ENCODE measurements at regions not wholly inside any gene's neighbourhood (a gene's known extent, or its start where the extent isn't known, plus 50 kb on each side); places are given as distances from the start of the nearest gene placed in this dataset.

DNA sequence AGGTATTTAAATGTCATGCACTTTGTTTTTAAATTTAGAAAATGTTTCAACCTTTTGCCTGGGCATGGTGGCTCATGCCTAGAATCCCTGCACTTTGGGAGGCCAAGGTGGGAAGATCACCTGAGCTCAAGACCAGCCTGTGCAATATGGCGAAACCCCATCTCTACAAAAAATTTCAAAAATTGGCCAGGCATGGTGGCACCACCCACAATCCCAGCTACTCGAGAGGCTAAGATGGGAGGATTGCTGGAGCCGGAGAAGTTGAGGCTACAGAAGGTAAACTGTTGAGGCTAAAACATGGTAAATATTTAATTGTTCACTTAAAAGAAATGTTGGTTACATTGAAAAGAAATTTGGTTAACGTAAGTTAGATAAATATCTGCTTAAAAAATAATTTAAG, 108.4 kb upstream of the IGLL5 start:
- TF ChIP-seq, protein P1, sequence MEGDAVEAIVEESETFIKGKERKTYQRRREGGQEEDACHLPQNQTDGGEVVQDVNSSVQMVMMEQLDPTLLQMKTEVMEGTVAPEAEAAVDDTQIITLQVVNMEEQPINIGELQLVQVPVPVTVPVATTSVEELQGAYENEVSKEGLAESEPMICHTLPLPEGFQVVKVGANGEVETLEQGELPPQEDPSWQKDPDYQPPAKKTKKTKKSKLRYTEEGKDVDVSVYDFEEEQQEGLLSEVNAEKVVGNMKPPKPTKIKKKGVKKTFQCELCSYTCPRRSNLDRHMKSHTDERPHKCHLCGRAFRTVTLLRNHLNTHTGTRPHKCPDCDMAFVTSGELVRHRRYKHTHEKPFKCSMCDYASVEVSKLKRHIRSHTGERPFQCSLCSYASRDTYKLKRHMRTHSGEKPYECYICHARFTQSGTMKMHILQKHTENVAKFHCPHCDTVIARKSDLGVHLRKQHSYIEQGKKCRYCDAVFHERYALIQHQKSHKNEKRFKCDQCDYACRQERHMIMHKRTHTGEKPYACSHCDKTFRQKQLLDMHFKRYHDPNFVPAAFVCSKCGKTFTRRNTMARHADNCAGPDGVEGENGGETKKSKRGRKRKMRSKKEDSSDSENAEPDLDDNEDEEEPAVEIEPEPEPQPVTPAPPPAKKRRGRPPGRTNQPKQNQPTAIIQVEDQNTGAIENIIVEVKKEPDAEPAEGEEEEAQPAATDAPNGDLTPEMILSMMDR (IDR thresholded peaks at IDR 0.05) = no peak
- TF ChIP-seq EZH2 (IDR thresholded peaks at IDR 0.05; ENCODE audit: borderline replicate concordance, insufficient read depth, low read depth, low read length, poor library complexity, severe bottlenecking) = no peak
